Pulmonary artery endothelial cell (primary cell): ENCODE measurements at regions not wholly inside any gene's neighbourhood (a gene's known extent, or its start where the extent isn't known, plus 50 kb on each side); places are given as distances from the start of the nearest gene placed in this dataset.

Source experiments
- DNase-seq: peaks from one replicate; pipeline ENCODE4 v3.0.0-alpha.2; 2011; ENCODE audit warnings: low read depth, low spot score

- DNase-seq, result no peak
These were observed 144.4 kb downstream of the ZIC5 start for GRCh38 chr13:99827011-99827772.

- DNase-seq, result no peak
These were observed 147.6 kb downstream of the ZIC5 start for GRCh38 chr13:99823961-99824360.

- no peak for DNase-seq
These were observed 148.7 kb downstream of the ZIC5 start for GRCh38 chr13:99822820-99823219.

- DNase-seq, result no peak
These were observed 149.8 kb downstream of the ZIC5 start for GRCh38 chr13:99821741-99822140.

GRCh38 chr13:99819967-99820366, 151.6 kb downstream of the ZIC5 start:
- no peak for DNase-seq

GRCh38 chr13:99816321-99816720, 155.2 kb downstream of the ZIC5 start:
- DNase-seq, result no peak

- no peak for DNase-seq
These were observed 158.1 kb downstream of the ZIC5 start for GRCh38 chr13:99813336-99814095.

GRCh38 chr13:99812625-99813024, 158.9 kb downstream of the ZIC5 start:
- DNase-seq, result no peak

GRCh38 chr13:99811067-99811700, 160.4 kb downstream of the ZIC5 start:
- DNase-seq, result no peak

- no peak for DNase-seq
These were observed 161.6 kb downstream of the ZIC5 start for GRCh38 chr13:99809926-99810325.

GRCh38 chr13:99809496-99809895, 162.1 kb downstream of the ZIC5 start:
- no peak for DNase-seq

GRCh38 chr13:99808786-99809185, 162.8 kb downstream of the ZIC5 start:
- DNase-seq, result no peak

GRCh38 chr13:99806671-99807070, 164.9 kb downstream of the ZIC5 start:
- DNase-seq, result no peak

GRCh38 chr13:99805361-99805760, 166.2 kb downstream of the ZIC5 start:
- DNase-seq, result no peak

GRCh38 chr13:99803141-99803540, 168.4 kb downstream of the ZIC5 start:
- no peak for DNase-seq

GRCh38 chr13:99802416-99802815, 169.2 kb downstream of the ZIC5 start:
- no peak for DNase-seq

GRCh38 chr13:99800951-99801350, 170.6 kb downstream of the ZIC5 start:
- DNase-seq, result no peak

- no peak for DNase-seq
These were observed 171.6 kb downstream of the ZIC5 start for GRCh38 chr13:99800011-99800410.

GRCh38 chr13:99798756-99799155, 172.8 kb downstream of the ZIC5 start:
- DNase-seq, result no peak

GRCh38 chr13:99797691-99798090, 173.9 kb downstream of the ZIC5 start:
- no peak for DNase-seq

- DNase-seq, result no peak
These were observed 175.3 kb downstream of the ZIC5 start for GRCh38 chr13:99796175-99796819.
